ENCODE measurements at regions not wholly inside any gene's neighbourhood (a gene's known extent, or its start where the extent isn't known, plus 50 kb on each side); places are given as distances from the start of the nearest gene placed in this dataset.
"Not testable (repeated sequence)": the region's sequence is repeated elsewhere in the genome, so short reads cannot be mapped to it uniquely, and the experiment has no call there.

DNA sequence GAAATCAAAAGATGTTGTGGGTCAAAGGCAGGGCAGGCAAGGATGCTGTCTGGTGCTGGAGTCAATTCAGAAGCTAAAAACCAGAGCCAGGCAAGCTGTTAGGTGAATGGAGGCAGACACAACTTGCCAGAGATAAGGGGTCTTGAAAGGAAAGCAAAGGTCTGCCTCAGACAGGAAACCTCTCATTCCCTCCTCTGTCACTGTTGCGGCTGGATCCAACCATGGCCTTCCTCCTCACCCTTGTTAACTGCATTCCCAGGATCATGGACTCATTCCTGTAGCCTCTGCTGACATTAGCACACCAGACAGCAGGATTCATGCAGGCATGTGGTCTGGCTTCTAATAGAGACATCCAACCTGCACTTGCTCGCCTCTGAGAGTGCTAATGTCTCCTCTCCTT lies 186.7 kb upstream of the HS3ST3A1 start:
- no peak for DNase-seq

DNA sequence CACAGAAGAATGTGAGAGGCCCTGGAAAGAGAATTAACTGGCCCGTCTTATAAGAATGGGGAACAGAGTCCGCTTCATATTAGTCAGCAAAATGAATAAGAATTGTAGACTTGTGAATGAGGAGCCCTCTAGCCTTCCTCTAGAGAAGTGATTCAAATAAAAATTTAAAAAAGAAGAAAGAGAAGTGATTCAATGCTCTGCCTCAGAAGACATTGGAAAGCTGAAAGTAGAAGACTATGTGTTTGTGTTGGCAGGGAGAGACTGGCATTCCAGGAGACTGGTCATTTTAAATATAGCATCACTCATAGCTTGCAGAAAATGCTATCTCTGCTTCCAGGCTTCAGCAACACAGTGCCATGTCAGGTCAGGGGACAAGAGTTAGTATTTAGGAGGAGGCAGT lies 190.6 kb upstream of the HS3ST3A1 start:
- DNase-seq: no peak

DNA sequence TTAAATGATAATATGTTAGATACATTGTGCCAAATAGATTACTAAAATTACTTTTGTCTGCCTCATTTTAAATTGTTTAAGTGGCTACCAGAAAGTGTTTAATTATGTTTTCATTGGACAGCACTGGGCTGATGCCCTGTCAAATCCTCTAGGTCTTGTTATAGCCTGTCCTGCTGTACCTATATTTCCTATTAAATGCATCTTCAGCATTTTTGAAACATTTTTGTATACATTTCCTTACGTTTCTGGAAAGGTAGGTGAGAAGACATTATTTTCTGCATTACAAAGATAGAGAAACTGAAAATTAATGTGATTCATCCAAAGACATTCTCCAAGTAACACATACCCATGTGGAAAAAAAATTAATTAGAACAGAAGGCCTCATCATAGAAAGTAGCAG lies 192.2 kb upstream of the HS3ST3A1 start:
- no peak for DNase-seq

DNA sequence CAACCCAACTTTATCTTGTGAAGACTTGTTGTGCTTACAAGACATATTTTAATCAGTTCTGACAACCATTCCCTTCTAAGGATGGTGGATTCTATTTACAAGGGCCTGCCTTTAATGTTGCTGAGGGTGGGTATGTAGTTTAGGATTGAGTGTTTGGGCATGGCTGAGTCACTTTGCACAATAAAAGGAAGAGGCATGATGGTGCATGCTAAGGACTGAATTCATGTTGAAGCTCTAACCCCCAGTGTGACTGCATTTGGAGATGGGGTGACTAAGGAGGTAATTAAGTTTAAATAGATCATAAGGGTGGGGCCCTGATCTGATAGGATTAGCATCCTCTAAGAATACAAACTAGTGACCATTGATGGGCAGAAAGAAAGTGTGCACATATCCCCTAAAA lies 196.1 kb upstream of the HS3ST3A1 start:
- no peak for DNase-seq

DNA sequence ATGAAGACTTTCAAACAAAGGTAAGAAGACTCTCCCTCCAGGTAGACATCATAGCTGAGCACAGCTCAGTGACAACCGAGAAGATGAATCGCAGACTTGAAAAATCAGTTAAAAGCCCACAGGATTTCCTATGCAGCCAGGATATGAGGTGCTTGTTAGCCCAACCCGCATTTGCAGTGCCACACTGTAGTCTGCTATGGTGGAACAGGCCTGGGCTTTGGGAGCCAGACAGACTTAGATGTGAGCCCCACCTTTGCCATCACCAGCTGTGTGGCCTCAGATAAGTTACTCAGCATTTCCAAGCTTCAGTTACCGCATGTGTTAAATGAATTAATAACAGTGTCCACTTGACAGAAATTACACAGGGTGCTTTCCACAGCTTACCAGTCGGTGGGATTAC lies 204.4 kb upstream of the HS3ST3A1 start:
- no peak for DNase-seq

DNA sequence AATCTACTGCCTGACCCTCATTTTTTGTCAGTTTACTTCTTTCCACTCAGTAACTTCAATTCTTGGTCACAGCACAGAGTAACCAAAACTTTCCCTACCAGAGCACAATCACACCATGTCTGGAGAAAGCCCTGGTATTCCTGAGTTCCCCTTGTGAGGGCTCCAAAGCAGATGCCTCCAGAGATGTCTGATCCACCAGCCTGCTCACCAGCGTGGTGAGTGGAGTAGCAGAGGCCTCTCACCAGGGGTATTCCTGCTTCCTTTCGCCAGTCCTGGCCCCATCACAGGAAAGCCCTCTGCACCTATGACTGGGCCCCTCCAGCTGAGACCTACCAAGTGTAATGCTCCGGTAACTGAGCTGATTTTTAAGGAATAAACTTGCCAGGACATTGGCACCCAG lies 205.4 kb upstream of the HS3ST3A1 start:
- no peak for DNase-seq

DNA sequence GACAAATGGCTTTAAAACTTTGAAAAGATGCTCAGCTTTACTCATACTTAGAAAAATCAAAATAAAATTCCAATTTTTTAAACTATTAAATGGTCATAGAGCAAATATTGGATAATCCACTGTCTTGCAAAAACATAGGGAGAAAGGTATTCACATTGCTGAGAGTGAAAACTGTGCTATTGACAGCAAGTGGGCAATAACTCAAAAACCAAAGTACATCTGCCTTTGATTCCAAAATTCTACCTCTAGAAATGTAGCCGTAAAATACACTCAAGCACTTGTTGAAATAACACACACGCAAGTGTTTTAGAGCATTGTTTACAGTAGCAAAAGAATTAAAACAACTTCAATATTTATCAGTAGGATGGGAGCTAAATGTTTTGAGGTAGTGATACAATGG lies 210.6 kb upstream of the HS3ST3A1 start:
- DNase-seq: no peak

DNA sequence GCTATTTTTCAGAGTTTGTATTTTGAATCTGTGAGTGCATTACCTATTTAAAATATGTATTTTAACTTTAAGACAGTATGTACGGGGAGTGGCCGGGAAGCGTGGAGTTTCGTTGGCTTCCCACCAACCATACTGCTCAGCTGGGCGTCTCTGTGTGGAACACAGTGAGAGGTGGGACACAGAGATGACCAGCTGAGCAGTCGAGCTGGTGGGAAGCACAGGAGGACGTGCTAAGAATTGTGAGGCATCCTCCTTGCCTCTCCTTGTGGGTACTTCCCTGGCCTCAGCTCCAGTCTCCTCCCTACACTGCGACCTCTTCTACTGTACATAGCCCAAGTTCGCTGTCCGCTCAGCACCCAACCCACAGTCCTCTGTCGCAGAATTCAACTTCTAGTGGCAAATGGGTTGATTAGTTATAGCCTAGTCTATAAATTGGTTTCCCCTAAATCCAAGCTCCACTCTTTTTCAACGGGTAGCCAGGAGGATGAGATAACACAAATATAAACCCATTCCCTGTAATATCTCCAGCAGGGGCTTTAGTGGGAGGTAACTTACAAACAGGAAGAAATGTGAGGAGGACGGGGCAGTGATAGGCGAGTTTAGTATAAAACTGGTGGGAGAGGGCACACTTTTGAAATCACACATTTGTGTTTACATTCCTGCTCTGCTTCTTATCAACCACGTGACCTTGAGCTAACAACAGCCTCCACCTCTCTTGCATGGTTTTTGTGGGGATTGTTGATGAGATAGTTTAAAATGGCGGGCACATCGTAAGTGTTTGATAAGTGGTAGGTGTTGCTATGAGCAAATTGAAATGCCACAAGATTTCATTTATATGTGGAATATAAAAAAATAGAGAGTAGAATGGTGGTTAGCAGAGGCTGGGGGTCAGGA lies 211.9 kb upstream of the HS3ST3A1 start:
- no peak for DNase-seq

DNA sequence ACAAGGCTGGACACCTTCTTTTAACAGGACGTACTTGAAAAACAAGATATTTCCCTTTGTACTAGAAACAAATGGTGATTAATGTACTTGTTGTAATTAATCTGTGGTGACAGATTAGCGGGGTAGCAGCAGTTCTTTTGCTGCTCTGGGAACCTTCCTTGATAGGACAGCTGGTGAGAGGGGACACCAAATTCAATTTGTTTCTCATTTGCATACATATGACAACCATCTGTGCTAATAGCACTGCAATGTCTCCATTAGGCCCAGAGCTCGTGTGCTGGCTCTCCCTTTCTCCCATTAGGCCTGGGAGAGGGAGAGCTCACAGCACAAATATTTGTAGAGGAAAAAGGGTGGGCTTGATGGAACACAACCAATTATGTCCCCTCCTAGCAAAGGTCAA lies 221.0 kb upstream of the HS3ST3A1 start:
- DNase-seq: no peak

DNA sequence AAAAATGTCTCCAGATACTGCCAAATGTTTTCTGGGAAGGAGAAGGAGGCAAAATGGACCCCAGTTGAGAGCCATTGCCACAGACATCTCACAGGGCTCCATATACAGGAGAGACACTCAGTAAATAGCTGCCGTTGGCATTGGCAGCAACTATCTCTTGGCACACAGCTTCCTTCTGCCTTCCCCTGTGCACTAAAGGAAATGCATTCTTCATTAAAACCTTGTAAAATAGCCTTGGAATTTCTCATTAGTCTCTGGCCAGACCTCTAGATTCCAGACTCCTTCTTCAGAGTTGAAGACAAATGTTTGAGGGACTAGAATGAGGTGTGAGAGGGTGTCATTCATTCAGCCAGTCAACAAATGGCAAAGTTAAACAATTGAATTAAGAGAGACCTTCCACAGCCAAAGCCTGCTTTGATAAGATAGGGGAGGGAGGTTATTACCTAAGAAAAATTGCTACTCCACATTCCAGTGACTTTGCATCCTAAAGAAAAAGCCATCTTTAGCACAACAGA lies 223.9 kb upstream of the HS3ST3A1 start:
- no peak for DNase-seq

DNA sequence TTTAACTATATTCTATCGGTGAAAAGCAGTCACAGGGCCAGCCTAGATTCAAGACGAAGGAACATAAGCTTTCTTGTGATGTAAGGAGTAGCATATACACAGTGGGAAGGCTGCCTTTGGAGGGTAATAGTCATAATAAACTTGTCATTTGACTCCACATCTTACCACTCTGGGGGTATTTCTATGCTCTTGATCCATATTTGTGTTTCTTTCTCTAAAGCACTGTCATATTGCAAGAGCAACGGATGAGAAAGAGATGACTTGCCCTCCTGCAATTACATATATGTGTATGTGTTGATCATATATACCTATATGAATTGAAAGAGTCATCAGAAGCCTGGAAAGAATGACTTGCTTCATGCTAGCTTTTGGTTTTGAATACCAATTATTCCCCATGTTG lies 225.4 kb upstream of the HS3ST3A1 start:
- no peak for DNase-seq

DNA sequence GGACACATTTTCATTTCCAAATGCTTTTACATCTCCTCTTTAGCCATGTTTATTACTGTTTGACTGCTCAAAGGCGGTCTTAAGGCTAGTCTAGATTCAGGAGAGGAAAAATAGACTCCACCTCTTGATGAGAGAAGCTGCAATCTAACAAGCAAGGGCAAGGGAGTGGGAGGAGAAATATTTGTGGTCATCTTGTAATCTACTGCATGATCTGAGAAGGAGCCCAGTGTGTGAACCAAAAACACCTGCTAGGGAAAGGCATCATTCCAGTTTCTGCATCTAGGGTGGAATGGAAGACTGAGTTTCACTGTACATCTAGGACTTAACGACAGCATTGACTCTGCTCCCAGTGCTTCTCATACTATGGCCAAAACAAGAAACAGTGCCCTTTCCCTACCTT lies 232.2 kb upstream of the HS3ST3A1 start:
- no peak for DNase-seq

DNA sequence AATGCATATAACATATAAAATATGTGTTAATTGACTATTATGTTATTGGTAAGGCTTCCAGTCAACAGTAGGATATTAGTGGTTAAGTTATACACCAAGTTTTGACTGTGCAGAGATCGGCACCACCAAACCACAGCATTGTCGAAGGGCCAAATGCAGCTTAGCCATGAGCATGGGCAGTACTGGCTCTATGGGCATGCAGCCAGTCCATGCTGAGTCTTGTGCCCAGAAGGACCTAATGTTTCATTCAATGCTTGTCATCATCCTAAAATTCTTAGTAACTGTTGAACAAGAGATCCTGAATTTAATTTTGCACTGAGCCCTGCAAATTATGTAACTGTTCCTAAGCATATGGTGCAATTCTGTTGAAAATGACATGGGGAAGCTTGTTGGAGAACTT lies 233.4 kb upstream of the HS3ST3A1 start:
- no peak for DNase-seq

DNA sequence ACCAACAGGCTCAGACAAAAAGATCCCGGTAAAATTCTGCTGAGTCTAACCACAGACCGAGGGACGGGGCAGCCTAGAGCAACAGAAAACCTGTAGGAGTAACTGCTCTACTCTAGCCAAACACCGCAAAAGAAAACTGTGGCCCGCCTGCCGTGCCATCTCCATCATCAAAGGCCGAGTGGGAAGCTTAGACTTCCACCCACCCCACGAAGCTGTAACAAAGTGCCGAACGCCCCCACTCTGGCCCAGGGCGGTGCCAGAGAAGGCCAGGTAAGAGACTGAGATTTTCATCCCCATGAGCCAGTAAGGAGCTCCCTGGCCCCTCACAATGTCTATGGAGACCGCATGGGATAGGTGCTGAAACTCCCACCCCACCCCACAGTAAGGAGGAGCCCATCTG lies 231.9 kb upstream of the COX10 start:
- no peak for DNase-seq

DNA sequence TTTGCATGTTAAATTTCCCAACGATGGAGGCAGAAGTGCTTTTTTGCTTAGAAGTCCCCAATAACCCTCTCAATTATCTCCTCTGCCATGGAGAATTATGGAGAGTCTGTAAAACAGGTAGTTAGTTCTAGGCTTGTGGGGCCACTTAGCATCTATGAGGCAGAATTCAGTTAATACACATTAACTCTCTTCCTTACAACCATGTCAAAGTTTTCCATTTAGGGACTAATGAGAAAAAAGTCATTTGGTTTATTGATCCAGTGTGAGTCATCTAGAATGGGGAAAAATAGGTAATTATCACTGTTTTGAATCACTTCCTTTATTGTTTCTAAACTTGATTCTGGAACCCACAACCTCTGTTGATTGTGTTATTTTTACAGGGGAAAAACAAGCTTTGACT lies 229.1 kb upstream of the COX10 start:
- no peak for DNase-seq

DNA sequence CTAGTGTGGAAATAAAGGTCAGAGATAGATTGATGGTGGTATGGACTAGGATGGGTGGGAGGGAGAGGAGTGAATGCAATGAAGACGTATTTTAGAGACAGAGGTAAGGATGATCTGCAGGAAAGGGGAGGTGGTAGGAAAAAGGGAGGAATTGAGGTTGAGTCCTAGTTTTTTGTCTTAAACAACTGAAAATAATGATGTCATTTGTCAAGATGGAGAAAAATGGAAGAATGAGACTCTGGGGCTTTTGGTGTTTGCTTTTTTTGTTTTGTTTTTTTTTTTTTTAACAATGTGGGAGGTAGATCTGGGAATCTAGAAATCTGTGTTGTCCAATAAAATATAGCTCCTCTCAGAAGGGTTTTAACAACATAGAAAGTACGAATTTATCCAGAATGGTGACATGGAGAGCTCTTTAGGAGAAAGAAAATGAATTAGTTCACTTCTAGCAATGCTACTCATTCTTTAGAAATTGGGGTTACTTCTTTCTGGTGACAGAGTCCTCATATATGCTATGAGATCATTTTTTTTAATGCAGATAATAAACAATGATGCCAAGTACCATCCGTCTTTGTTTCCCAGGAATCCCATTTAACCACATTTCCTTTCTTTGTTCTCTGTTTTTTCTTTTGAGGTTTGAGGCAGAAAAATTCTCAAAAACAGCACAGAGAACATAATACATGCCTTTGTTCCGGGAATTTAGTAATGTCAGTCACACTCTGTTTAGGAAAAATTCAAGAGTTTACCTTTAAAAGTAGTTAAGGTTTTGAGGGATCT lies 225.3 kb upstream of the COX10 start:
- DNase-seq: no peak

DNA sequence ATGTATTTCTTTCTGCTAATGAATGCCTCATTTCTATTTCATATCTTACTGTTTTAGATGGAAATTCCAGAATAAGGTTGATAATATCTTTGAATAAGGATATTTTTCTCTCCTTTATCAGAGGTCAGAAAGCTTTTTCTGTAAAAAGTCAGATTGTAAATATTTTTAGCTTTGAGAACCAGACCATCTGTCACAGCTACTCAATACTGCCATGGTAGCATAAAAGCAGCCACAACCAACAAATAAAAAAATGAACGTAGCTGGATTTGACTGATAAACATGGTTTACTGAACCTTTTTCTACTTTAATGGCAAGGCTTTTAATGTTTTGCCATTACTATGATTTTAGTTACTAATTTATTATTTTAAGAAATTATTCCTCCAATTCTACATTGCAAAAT lies 217.4 kb upstream of the COX10 start:
- DNase-seq: no peak

DNA sequence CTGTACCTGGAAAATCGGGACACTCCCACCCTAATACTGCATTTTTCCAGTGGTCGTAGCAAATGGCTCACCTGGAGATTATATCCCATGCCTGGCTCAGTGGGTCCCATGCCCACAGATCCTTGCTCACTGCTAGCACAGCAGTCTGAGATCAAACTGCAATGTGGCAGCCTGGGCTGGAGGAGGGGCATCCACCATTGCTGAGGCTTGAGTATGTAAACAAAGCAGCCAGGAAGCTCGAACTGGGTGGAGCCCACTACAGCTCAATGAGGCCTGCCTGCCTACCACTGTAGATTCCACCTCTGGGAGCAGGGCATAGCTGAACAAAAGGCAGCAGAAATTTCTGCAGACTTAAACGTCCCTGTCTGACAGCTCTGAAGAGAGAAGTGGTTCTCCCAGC lies 213.6 kb upstream of the COX10 start:
- not testable (repeated sequence) for DNase-seq

DNA sequence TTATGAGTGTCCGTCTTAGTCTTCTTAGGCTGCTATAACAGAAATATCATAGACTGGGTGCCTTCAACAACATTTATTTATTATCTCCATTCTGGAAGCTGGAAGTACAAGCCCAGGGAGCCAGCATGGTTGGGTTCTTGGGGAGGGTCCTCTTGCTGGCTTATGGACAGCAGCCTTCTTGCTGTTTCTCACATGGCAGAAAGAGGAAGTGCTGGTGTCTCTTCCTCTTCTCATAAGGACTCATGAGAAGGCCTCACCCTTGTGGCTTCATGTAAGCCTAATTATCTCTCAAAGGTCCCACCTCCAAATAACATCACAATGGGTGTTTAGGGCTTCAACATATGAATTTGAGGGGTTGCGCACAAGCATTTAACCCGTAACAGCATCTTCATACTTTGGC lies 207.0 kb upstream of the COX10 start:
- DNase-seq: no peak

DNA sequence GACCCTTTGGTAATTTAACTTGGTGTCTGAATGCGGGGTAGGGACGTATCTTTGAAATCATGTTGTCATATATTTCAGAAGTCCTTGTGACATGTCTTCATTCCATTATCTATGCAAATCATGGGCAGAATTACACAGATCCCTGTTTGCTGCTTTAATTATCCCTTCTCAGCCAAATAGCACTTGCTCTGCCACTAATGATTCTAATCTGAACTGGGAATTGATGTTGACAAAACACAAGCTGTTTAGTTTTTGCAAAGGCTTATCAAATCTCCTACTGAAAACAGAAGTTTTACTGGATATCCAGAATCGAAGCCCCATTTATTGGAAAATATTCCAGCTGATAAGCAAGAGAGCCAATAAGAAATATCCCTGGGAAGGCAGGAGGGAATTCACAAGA lies 205.9 kb upstream of the COX10 start:
- no peak for DNase-seq

DNA sequence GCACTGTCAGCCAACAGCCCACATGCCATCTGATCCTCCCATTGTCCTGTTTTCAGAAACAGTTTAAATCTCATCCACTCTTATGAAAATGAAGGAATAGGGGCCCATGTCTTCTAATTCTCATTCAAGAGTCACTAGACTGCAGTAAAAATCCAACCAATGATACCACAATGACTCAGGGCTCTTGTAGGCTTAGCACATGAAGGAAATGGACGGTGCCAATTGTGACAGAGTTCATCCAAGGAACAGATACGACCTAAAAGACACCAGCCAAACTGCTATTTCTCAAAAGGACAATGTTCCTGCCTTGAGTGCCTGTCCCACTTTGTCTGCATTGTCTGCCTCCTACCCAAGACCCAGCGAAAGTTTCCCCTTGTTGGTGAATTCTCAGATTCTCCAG lies 204.8 kb upstream of the COX10 start:
- no peak for DNase-seq

DNA sequence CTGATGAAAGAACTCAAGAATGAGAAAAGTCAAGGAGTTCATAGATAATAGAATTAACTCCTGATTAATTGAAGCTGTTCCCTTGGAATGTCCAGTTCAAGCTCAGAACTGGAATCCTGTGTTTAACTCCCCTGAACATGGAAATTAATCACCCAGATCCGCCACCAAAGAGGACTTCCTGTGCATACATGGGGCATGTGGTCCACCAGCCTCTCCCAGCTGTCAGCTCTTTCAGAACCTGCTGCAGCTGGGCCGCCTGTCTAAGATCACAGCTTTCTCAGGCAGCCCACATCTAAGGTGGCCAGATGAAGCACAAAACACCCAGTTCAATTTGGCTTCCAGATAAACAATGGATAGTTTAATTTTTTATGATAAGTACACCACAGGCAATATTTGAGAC lies 203.7 kb upstream of the COX10 start:
- DNase-seq: no peak

DNA sequence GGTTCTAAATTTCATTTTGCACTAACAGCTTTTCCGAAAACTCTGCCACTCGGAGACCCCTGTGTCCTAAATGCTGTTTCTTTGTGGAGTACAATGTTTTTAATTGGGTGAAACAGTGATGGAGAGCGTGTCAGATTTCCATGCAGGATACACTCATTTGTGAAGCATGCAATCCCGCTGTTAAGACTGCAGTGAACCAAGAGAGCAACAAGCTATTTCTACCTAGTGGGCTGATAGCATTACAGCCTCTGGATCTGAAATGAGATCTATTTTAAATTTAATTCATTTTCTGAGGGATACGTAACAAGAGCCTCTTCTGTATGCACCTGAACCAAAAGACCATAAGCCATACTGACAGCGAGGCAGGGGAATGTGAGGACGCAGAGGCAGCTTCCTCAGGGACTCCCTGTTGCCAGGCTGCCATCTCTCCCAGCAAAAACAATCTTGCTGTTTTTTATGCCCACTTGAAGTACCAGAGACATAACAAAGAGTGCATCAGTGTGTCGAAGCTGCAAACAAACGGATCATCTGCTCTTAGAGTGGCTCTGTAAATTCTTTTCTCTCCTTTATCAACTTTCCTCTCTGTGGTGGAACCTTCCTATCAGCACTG lies 199.9 kb upstream of the COX10 start:
- no peak for DNase-seq

DNA sequence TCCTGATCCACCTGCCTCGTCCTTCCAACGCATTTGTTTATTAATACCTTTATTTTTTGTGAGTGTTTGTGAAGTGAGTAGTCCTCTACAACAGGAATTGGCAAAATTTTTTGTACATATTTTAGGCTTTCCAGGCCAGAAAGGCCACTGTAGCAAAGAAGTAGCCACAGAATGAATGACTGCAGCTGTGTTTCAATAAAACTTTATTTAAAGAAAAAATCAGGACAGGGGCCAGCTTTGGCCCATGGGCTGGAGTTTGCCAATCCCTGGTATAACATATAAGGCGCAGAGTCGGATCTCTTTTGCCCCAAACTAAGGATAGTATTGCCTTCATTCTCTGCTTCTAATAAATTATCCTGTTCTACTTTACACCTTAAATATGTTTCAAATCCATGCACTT lies 198.0 kb upstream of the COX10 start:
- no peak for DNase-seq

Measured in NCI-H2171 (cell line).